B cell (primary cell): ENCODE measurements at regions not wholly inside any gene's neighbourhood (a gene's known extent, or its start where the extent isn't known, plus 50 kb on each side); places are given as distances from the start of the nearest gene placed in this dataset.

Source experiments
- ATAC-seq: fragments of 200-7000 bp; cut with Tn5 transposase; one replicate; pipeline ENCODE4 v1.10.0; 2021; ENCODE audit warnings: low read depth, mild to moderate bottlenecking, moderate number of reproducible peaks, moderate library complexity
- CTCF ChIA-PET: fragments of 350-600 bp; sonication (Branson Sonifier 250); formaldehyde crosslinking; loops from one replicate; lab custom pipeline; 2021; ENCODE audit warnings: antibody characterized with exemption, inconsistent platforms; lab: Charles Lee
- POLR2A ChIA-PET: fragments of 350-600 bp; sonication (Branson Sonifier 250); formaldehyde crosslinking; loops from one replicate; lab custom pipeline; 2021; ENCODE audit warnings: antibody characterized with exemption; lab: Charles Lee
- DNase-seq: peaks from one replicate; pipeline ENCODE4 v3.0.0; 2013
- H2AFZ ChIP-seq: 2 replicates; pipeline ENCODE4 v1.6.1; 2012; ENCODE audit warnings: mild to moderate bottlenecking, low read depth, low read length; ENCODE audit not compliant: insufficient read depth, poor library complexity, severe bottlenecking
- H3K27ac ChIP-seq, 2 donors: 1 replicate in 1 of 2; 2 replicates in 1 of 2; pipeline ENCODE4 v1.5.1; 2012 to 2013; ENCODE audit warnings: low read length in 2 of 2, mild to moderate bottlenecking in 2 of 2, moderate library complexity in 1 of 2
- H3K27me3 ChIP-seq, 4 experiments: fragments of 200-600 bp in 1 of 4; sonication (generic) in 1 of 4; replicated peaks in 1 of 4; 1 replicate in 2 of 4; 2 replicates in 2 of 4; pipeline versions ENCODE4 v1.6.1 to v1.7.0; 2013 to 2016; ENCODE audit warnings: low read length in 3 of 4, mild to moderate bottlenecking in 2 of 4, mixed read lengths in 1 of 4, moderate library complexity in 1 of 4; ENCODE audit not compliant: insufficient read depth in 4 of 4, control insufficient read depth in 3 of 4; ENCODE audit errors: control extremely low read depth in 1 of 4
- H3K36me3 ChIP-seq, 2 experiments: replicated peaks in 1 of 2; 1 replicate in 1 of 2; 2 replicates in 1 of 2; pipeline versions ENCODE4 v1.6.1 to v1.7.1; 2013; ENCODE audit warnings: low read length in 1 of 2; ENCODE audit not compliant: insufficient read depth in 2 of 2, control insufficient read depth in 1 of 2; ENCODE audit errors: control extremely low read depth in 1 of 2, extremely low read depth in 1 of 2
- H3K4me1 ChIP-seq, 2 donors: fragments of 200-600 bp in 1 of 2; sonication (generic) in 1 of 2; 1 replicate in 1 of 2; 2 replicates in 1 of 2; pipeline versions ENCODE4 v1.5.1 to v1.6.1; 2013 to 2017; ENCODE audit warnings: low read length in 2 of 2; ENCODE audit not compliant: control insufficient read depth in 2 of 2, insufficient read depth in 2 of 2
- H3K4me2 ChIP-seq: replicated peaks from 2 replicates; pipeline ENCODE3; 2012; ENCODE audit warnings: mild to moderate bottlenecking, low read depth, low read length; ENCODE audit not compliant: poor library complexity, severe bottlenecking
- H3K4me3 ChIP-seq, 5 experiments: fragments of 200-600 bp in 1 of 5; sonication (generic) in 1 of 5; 1 replicate in 3 of 5; 2 replicates in 2 of 5; pipeline versions ENCODE4 v1.5.1 to v1.7.0; 2011 to 2016; ENCODE audit warnings: low read length in 4 of 5, mild to moderate bottlenecking in 4 of 5, low read depth in 2 of 5, control low read depth in 1 of 5, moderate library complexity in 1 of 5; ENCODE audit not compliant: insufficient read depth in 1 of 5; ENCODE audit errors: control extremely low read depth in 1 of 5, extremely low read depth in 1 of 5
- H3K79me2 ChIP-seq: fragments of 200-600 bp; sonication (generic); one replicate; pipeline ENCODE4 v1.6.0; 2016; ENCODE audit warnings: low read length; ENCODE audit not compliant: control insufficient read depth, insufficient read depth
- H3K9ac ChIP-seq: fragments of 200-600 bp; sonication (generic); 2 replicates; pipeline ENCODE4 v1.6.1; 2017; ENCODE audit warnings: mild to moderate bottlenecking, low read length, moderate library complexity
- H3K9me3 ChIP-seq, 3 donors: one replicate each; pipeline versions ENCODE4 v1.6.1 to v1.7.1; 2013; ENCODE audit warnings: low read length in 2 of 3; ENCODE audit not compliant: control insufficient read depth in 2 of 3, insufficient read depth in 1 of 3; ENCODE audit errors: control extremely low read depth in 1 of 3
- H4K20me1 ChIP-seq: 2 replicates; pipeline ENCODE4 v1.6.0; 2012; ENCODE audit warnings: mild to moderate bottlenecking, low read length; ENCODE audit not compliant: insufficient read depth, control insufficient read depth, poor library complexity, severe bottlenecking
- H3K27ac Mint-ChIP-seq: one replicate; pipeline ENCODE4 v1.8.0; 2021; ENCODE audit warnings: mixed read lengths
- H3K27me3 Mint-ChIP-seq: one replicate; pipeline ENCODE4 v1.8.0; 2021; ENCODE audit warnings: mixed read lengths
- H3K4me1 Mint-ChIP-seq: one replicate; pipeline ENCODE4 v1.8.0; 2021; ENCODE audit warnings: mixed read lengths
- H3K4me3 Mint-ChIP-seq: one replicate; pipeline ENCODE4 v1.8.0; 2021; ENCODE audit warnings: mixed read lengths
- H3K9me3 Mint-ChIP-seq: one replicate; pipeline ENCODE4 v1.8.0; 2022; ENCODE audit warnings: mixed read lengths; ENCODE audit not compliant: insufficient read depth
- EZH2 ChIP-seq: IDR thresholded peaks from 2 replicates; pipeline ENCODE4 v1.6.1; 2012; ENCODE audit warnings: borderline replicate concordance, low read depth, mild to moderate bottlenecking, moderate library complexity, low read length; ENCODE audit not compliant: insufficient read depth, poor library complexity, severe bottlenecking
- WGBS: methylation state at CpG from one replicate; pipeline ENCODE4 v1.1.5; 2013; ENCODE audit warnings: missing lambda C conversion rate; ENCODE audit not compliant: insufficient coverage; 5-methylcytosine and 5-hydroxymethylcytosine counted together
- intact Hi-C: fragments of 100-400 bp; cut with micrococcal nuclease; formaldehyde crosslinking; loops from one replicate; pipeline ENCODE4 v1.10.0; 2022
- TF ChIP-seq, protein P1 (sequence below): fragments of 200-600 bp; IDR thresholded peaks from one replicate; pipeline ENCODE4 v1.8.0; 2022; ENCODE audit warnings: antibody characterized with exemption, mild to moderate bottlenecking

DNA sequence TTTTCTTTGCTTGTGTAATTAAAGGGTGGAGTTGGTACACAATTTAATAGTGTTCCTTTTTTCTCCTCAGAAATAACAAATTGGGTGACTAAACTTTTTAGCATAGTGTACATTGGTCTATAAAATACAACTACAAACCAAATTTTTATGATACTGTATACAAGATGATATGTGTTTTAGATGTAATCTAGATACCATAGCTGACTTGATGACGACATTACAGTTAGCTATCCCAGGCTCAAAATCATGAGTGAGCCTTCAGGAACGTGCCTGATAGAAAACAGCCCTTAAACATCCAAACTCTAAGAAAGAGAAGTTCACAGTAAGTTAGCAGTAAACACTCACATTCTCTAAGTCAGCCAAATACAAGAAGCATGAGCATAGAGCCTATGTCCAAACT lies 99.0 kb upstream of the SSTR1 start:
- POLR2A ChIA-PET: no interaction called here
- DNase-seq (no peak), ATAC-seq (no peak)
- Mint-ChIP-seq H3K4me1 (no peaks in the 10 kb centered on the region), H3K4me3 (no peak overlapping the region), H3K27me3 (no peaks in the 10 kb centered on the region), H3K27ac (no peak overlapping the region), H3K9me3 (peaks cover 6% of the 10 kb centered on the region)
- H4K20me1 ChIP-seq: no peaks in the 10 kb centered on the region
- H3K27me3 ChIP-seq: no peaks in the 10 kb centered on the region
- CTCF ChIA-PET: no interaction called here
- no peak overlapping the region for H2AFZ ChIP-seq
- H3K4me3 ChIP-seq: no peak overlapping the region
- H3K4me2 ChIP-seq: no peak overlapping the region
- H3K79me2 ChIP-seq: no peaks in the 10 kb centered on the region
- 100% methylated on average over 1 of the region's 2 CpGs for WGBS
- no peak overlapping the region for H3K9ac ChIP-seq
- H3K36me3 ChIP-seq: no peaks in the 10 kb centered on the region
- intact Hi-C loops: no loop called here
- TF ChIP-seq EZH2: no peak
- no peaks in the 10 kb centered on the region for H3K4me1 ChIP-seq
- peaks cover 0 to 11% (median 1%) of the 10 kb centered on the region in 3 donors for H3K9me3 ChIP-seq
- H3K27ac ChIP-seq: no peak overlapping the region

DNA sequence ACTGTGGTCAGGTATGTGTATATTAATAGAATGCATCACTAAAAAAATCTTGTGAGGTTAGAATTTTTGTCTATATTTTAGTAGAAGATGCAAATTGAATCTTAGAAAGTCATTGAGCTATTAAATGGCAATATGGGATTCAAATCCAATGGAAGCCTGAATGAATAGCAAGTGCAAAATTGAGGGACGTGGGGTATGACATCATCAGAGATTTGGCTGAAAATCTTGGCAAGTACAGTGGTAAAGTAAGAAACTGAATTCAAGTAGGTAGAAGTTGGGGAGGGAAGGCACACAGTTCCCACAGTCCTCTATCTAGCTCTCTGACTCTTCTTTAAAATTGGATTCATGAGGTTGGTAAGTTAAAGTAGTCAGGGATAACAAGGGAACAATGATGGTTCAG lies 97.4 kb upstream of the SSTR1 start:
- Histone ChIP-seq H3K36me3 (no peaks in the 10 kb centered on the region), H3K9me3 (peaks cover 0 to 6% (median 1%) of the 10 kb centered on the region in 3 donors), H2AFZ (no peak overlapping the region), H3K4me2 (no peak overlapping the region), H3K4me3 (no peak overlapping the region), H3K27ac (no peak overlapping the region), H3K4me1 (no peaks in the 10 kb centered on the region), H3K27me3 (no peaks in the 10 kb centered on the region), H3K79me2 (no peaks in the 10 kb centered on the region), H3K9ac (no peak overlapping the region), H4K20me1 (no peaks in the 10 kb centered on the region)
- Mint-ChIP-seq H3K4me1 (no peaks in the 10 kb centered on the region), H3K9me3 (peaks cover 6% of the 10 kb centered on the region), H3K4me3 (no peak overlapping the region), H3K27me3 (no peaks in the 10 kb centered on the region), H3K27ac (no peak overlapping the region)
- ChIA-PET CTCF (no interaction called here), POLR2A (no interaction called here)
- DNase-seq (no peak), ATAC-seq (no peak)
- intact Hi-C loops: no loop called here
- no peak for TF ChIP-seq EZH2
- TF ChIP-seq, protein P1, sequence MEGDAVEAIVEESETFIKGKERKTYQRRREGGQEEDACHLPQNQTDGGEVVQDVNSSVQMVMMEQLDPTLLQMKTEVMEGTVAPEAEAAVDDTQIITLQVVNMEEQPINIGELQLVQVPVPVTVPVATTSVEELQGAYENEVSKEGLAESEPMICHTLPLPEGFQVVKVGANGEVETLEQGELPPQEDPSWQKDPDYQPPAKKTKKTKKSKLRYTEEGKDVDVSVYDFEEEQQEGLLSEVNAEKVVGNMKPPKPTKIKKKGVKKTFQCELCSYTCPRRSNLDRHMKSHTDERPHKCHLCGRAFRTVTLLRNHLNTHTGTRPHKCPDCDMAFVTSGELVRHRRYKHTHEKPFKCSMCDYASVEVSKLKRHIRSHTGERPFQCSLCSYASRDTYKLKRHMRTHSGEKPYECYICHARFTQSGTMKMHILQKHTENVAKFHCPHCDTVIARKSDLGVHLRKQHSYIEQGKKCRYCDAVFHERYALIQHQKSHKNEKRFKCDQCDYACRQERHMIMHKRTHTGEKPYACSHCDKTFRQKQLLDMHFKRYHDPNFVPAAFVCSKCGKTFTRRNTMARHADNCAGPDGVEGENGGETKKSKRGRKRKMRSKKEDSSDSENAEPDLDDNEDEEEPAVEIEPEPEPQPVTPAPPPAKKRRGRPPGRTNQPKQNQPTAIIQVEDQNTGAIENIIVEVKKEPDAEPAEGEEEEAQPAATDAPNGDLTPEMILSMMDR: no peak
- 75% methylated on average over 1 of the region's 1 CpG for WGBS
